ENCODE measurements at regions not wholly inside any gene's neighbourhood (a gene's known extent, or its start where the extent isn't known, plus 50 kb on each side); places are given as distances from the start of the nearest gene placed in this dataset.

- TF ChIP-seq FOXM1 (IDR thresholded peaks at IDR 0.05; ENCODE audit: borderline replicate concordance, low read depth) (no peak), NFIC (IDR thresholded peaks at IDR 0.05) (no peak), ZBTB7A (IDR thresholded peaks at IDR 0.05; ENCODE audit: low read depth) (no peak), TEAD4 (IDR thresholded peaks at IDR 0.05) (no peak), CEBPB (IDR thresholded peaks at IDR 0.05) (no peak), YY1 (IDR thresholded peaks at IDR 0.05; ENCODE audit: low read depth) (no peak), EP300 (IDR thresholded peaks at IDR 0.05; ENCODE audit: borderline replicate concordance) (no peak), TCF12 (IDR thresholded peaks at IDR 0.05; ENCODE audit: low read depth) (no peak), CREB1 (IDR thresholded peaks at IDR 0.05; ENCODE audit: low read depth) (no peak), RAD21 (IDR thresholded peaks at IDR 0.05; ENCODE audit: low read depth) (no peak), TAF1 (IDR thresholded peaks at IDR 0.05; ENCODE audit: low read depth) (no peak)
- TF ChIP-seq, protein P1, sequence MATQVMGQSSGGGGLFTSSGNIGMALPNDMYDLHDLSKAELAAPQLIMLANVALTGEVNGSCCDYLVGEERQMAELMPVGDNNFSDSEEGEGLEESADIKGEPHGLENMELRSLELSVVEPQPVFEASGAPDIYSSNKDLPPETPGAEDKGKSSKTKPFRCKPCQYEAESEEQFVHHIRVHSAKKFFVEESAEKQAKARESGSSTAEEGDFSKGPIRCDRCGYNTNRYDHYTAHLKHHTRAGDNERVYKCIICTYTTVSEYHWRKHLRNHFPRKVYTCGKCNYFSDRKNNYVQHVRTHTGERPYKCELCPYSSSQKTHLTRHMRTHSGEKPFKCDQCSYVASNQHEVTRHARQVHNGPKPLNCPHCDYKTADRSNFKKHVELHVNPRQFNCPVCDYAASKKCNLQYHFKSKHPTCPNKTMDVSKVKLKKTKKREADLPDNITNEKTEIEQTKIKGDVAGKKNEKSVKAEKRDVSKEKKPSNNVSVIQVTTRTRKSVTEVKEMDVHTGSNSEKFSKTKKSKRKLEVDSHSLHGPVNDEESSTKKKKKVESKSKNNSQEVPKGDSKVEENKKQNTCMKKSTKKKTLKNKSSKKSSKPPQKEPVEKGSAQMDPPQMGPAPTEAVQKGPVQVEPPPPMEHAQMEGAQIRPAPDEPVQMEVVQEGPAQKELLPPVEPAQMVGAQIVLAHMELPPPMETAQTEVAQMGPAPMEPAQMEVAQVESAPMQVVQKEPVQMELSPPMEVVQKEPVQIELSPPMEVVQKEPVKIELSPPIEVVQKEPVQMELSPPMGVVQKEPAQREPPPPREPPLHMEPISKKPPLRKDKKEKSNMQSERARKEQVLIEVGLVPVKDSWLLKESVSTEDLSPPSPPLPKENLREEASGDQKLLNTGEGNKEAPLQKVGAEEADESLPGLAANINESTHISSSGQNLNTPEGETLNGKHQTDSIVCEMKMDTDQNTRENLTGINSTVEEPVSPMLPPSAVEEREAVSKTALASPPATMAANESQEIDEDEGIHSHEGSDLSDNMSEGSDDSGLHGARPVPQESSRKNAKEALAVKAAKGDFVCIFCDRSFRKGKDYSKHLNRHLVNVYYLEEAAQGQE (IDR thresholded peaks at IDR 0.05; ENCODE audit: low read depth): no peak
- TF ChIP-seq, protein P2, sequence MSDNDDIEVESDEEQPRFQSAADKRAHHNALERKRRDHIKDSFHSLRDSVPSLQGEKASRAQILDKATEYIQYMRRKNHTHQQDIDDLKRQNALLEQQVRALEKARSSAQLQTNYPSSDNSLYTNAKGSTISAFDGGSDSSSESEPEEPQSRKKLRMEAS (IDR thresholded peaks at IDR 0.05): no peak
Measured at GRCh38 chr6:84455511-84456029, 228.1 kb upstream of the CEP162 start.

GRCh38 chr6:84453499-84453898, 226.1 kb upstream of the CEP162 start:
- no peak for TF ChIP-seq RAD21 (IDR thresholded peaks at IDR 0.05; ENCODE audit: low read depth)

DNA sequence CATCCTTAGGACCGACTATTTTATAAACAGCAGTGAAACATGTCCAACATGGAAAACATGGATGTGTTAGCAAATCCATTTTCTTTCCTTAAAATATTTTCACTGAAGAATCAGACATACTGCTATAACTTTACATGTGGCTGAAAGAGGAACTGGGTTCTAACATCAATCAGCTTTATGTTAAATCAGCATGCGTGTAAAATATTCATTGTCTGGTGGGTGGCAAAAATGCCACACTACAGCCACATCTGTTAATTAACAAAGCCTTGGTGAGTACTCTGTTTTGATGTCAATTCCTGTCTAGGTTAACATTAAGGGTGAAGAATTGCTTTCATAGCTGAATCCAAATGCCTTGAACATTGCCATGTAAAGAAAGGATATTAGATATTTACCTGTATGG, 222.6 kb upstream of the CEP162 start:
- TF ChIP-seq YY1 (IDR thresholded peaks at IDR 0.05; ENCODE audit: low read depth): no peak

GRCh38 chr6:84449220-84449619, 221.8 kb upstream of the CEP162 start:
- TF ChIP-seq NFIC (IDR thresholded peaks at IDR 0.05) (no peak), FOXM1 (IDR thresholded peaks at IDR 0.05; ENCODE audit: borderline replicate concordance, low read depth) (no peak), TEAD4 (IDR thresholded peaks at IDR 0.05) (no peak), EP300 (IDR thresholded peaks at IDR 0.05; ENCODE audit: borderline replicate concordance) (no peak), YY1 (IDR thresholded peaks at IDR 0.05; ENCODE audit: low read depth) (no peak), CREB1 (IDR thresholded peaks at IDR 0.05; ENCODE audit: low read depth) (no peak), CEBPB (IDR thresholded peaks at IDR 0.05) (no peak), RAD21 (IDR thresholded peaks at IDR 0.05; ENCODE audit: low read depth) (no peak)
- TF ChIP-seq, protein P1 (IDR thresholded peaks at IDR 0.05; ENCODE audit: low read depth): no peak

DNA sequence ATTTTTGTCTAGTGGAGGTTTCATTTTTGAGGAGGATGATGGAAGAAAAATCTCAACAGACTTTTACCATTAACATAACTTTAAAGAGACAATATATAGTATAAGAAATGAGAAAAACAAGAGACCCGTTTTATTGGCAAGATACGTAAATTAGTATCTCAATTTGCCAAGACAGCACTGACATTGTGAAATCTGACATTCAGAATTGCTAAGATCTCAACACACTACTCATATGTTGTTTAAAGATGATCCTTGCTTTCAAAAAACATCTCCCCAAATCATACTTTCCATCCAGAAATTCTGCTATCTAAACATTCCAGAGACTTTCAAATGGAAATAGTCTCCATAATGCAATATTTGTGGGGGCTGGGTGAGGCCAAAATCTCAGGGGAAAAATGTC, 220.9 kb upstream of the CEP162 start:
- no peak for TF ChIP-seq TEAD4 (IDR thresholded peaks at IDR 0.05)
- no peak for TF ChIP-seq CEBPB (IDR thresholded peaks at IDR 0.05)
- no peak for TF ChIP-seq TAF1 (IDR thresholded peaks at IDR 0.05; ENCODE audit: low read depth)
- TF ChIP-seq EP300 (IDR thresholded peaks at IDR 0.05; ENCODE audit: borderline replicate concordance): no peak
- TF ChIP-seq, protein P1 (IDR thresholded peaks at IDR 0.05; ENCODE audit: low read depth): no peak
- no peak for TF ChIP-seq RAD21 (IDR thresholded peaks at IDR 0.05; ENCODE audit: low read depth)
- TF ChIP-seq FOXM1 (IDR thresholded peaks at IDR 0.05; ENCODE audit: borderline replicate concordance, low read depth): no peak
- TF ChIP-seq USF1 (IDR thresholded peaks at IDR 0.05): no peak
- TF ChIP-seq YY1 (IDR thresholded peaks at IDR 0.05; ENCODE audit: low read depth): no peak
- no peak for TF ChIP-seq NFIC (IDR thresholded peaks at IDR 0.05)
- TF ChIP-seq TCF12 (IDR thresholded peaks at IDR 0.05; ENCODE audit: low read depth): no peak
- no peak for TF ChIP-seq ZBTB7A (IDR thresholded peaks at IDR 0.05; ENCODE audit: low read depth)
- no peak for TF ChIP-seq EGR1 (IDR thresholded peaks at IDR 0.05)
- no peak for TF ChIP-seq CREB1 (IDR thresholded peaks at IDR 0.05; ENCODE audit: low read depth)
- TF ChIP-seq, protein P2 (IDR thresholded peaks at IDR 0.05): no peak
